COLO668 (cell line): ENCODE measurements at regions not wholly inside any gene's neighbourhood (a gene's known extent, or its start where the extent isn't known, plus 50 kb on each side); places are given as distances from the start of the nearest gene placed in this dataset.

Source experiments
- DNase-seq: peaks from one replicate; lab custom pipeline; 2025; ENCODE audit not compliant: unreplicated experiment; lab: John Stamatoyannopoulos, UW

DNA sequence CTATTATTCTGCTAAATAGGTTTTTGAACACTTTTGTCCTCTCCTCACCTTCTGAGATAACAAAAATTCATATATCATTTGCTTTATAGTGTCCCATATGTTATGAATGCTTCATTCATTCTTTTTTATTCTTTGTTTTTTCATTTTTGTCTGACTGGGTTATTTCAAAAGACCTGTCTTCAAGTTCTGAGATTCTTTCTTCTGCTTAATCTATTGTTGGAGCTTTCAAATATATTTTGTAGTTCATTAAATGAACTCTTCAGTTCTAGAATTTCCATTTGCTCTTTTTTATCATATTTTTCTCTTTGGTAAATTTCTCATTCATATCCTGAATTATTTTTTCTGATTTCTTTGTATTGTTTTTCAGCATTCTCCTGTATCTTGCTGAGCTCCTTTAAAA, 53.1 kb upstream of the SCIN start:
- no peak for DNase-seq

DNA sequence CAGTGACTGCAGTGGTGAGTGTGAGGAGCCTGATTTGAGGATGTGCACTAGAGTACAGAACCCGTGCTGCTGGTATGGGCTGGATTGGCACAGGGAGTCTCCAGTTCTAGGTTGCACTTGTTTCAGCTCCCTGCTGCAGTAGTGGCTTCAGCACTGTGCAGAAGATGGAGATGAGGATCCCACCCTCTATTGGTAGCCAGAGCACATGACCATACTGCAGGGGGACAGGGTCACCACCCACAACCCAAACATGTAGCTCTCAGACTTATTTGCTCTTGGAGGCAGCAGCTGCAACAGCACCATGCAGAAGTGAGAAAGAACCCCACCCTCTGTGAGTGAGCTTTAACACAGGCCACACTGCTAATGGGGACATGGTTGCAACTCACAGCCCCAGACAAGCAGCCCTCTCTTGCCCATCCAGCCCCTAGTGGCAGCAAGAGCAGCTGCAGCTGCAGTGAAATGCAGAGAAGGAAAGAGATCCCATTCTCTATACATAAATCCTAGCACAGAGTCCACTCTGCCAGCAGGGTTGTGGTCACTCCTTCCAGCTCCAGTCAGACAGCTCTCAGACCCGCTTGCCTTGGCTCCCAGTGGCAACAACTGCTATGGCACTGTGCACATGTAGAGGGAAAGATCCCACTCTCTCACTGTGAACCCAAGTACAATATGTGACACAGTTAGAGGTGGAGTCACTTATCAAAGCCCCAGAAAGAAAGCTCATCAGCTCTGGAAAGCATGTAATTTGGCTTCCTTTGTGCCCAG, 51.4 kb upstream of the SCIN start:
- DNase-seq: peak; percentile 36

DNA sequence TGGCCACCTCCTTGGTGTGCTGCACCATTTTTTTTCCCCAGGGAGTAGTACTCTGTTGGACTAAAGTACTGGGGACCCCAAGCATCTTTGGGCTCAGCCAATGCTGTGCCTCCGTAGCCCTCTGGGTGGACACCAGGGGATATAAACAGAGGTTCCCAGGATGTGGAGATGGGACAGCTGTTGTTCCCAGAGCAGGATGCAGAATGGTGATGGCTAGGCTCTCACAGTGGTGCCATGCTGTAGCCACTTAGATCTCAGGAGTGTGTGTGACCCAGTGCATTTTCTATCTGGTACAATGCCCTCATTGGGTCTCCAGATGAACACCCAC, 50.9 kb upstream of the SCIN start:
- no peak for DNase-seq
